ENCODE measurements at regions not wholly inside any gene's neighbourhood (a gene's known extent, or its start where the extent isn't known, plus 50 kb on each side); places are given as distances from the start of the nearest gene placed in this dataset.
"Not testable (repeated sequence)": the region's sequence is repeated elsewhere in the genome, so short reads cannot be mapped to it uniquely, and the experiment has no call there.

DNA sequence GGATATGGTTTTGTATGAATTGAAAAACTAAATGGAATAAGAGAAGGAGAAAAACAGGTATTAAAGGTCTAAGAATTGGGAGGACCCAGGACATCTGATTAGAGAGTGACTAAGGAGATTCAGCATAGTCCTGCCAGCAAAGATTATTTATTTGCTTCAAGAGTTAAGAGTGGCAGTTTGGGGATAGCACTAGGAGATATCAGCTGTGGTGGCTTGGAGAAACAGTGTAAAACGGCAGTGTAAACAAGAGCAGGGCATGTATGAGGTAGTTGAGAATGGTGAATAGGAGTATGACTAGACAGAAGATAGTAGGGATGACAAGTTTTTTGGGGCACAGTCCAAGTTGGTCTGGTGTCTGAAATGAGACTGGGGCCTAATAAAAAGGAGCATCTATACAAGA lies 730.3 kb downstream of the TRHDE start:
- in situ Hi-C loops (cut with HindIII; ENCODE audit: low sequenced_read_pairs), result not testable (repeated sequence)

DNA sequence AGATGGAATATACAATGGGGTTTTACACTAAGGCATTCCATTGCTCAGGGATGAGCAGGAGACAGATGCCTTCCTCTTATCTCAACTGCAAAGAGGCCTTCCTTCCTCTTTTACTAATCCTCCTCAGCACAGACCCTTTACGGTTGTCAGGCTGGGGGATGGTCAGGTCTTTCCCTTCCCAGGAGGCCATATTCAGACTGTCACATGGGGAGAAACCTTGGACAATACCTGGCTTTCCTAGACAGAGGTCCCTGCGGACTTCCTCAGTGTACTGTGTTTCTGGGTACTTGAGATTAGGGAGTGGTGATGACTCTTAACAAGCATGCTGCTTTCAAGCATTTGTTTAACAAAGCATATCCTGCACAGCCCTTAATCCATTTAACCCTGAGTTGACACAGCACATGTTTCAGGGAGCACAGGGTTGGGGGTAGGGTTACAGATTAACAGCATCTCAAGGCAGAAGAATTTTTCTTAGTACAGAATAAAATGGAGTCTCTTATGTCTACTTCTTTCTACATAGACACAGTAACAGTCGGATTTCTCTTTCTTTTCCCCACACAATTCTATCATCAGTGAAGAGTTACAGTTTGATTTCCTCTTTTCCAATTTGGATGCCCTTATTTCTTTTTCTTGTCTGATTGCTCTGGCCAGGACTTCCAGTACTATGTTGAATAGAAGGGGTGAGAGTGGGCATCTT lies 737.1 kb downstream of the TRHDE start:
- in situ Hi-C loops (cut with HindIII; ENCODE audit: low sequenced_read_pairs), result not testable (repeated sequence)

DNA sequence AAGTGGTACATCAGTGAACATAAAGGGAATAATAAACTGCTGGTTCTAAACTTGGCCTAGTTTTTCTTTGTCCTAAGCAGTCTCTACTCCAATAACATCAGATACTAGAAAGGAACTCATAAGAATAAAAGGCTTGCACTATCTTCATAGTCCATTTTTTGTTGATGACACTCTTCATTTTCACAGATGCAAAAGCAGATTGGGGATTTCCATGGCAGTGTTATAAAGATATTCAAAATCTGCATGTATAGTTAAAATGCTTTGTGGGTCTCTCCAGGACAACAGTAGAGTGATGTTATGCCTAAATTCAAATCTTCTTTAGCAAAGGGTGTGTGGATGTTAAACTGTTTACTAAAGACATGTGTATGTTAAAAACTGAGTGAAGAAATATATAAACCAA lies 745.8 kb downstream of the TRHDE start:
- in situ Hi-C loops (cut with HindIII; ENCODE audit: low sequenced_read_pairs), result no loop called here

DNA sequence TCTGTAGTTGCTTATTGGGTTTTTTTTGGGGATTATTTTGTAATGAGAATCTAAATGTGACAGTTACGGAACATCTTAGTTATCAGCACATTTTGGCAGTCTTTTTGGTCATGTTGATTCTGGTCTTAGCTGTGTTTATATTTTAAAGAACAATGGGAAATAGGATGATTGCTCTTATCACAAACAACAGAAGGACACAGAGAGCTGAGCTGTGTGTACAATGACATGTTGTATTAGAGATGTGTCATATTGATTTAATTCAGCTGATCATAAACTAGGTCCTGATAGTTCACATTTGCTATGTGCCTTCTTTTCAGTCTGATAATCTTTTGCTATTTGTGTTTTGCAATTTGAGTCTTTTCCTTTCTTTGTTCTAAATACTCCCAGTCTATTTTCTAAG lies 781.7 kb downstream of the TRHDE start:
- in situ Hi-C loops (cut with HindIII; ENCODE audit: low sequenced_read_pairs), result no loop called here

DNA sequence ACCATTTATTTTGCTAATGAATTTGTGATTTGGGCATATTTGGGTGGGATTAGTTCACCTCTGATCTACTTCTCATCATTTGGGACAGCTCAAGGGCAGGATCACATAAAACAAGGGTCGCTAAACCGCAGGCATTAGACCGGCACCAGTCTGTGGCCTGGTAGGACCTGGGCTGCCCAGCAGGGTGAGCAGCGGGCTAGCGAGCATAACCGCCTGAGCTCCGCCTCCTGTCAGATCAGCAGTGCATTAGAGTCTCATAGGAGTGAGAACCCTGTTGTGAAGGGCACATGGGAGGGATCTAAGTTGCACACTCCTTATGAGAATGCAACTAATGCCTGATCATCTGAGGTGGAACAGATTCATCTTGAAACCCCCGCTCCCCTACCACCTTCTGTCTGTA lies 785.3 kb downstream of the TRHDE start:
- in situ Hi-C loops (cut with HindIII; ENCODE audit: low sequenced_read_pairs), result no loop called here

DNA sequence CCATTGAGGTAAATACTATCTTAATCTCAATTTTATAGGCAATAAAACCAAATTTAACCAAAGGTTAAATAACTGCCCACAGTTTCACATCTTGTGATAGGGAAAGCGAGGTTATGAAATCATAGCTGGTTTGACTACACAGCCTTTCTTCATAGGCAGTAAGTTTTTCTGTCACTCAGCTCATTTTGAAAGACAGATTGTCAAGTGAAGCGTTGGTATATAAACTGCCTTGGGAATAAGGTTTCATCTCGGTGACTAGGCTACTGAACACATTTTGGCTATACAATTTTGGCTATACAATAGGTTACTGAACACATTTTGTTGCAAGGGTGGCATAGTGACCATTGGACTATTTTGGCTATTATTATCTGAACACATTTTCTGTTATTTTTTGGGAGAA lies 793.7 kb downstream of the TRHDE start:
- in situ Hi-C loops (cut with HindIII; ENCODE audit: low sequenced_read_pairs), result no loop called here

DNA sequence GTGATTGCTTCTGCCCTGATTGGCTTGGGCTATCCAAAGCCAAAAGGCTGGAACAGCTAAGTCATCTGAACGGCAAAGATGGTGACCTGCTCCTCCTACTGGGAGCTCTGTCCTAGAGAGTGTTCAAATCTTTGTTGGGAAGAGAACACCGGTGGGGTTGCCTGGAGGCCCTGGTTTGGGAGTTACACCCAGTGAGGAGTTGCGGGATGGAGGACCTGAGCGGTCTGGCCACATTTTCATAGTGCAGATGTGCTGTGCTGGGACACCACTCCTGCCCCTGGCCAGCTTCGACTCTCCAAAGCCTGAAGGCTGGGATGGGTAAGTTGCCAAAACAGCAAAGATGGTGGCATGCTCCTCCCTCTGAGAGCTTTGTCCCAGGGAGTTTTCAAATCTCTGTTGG lies 795.4 kb downstream of the TRHDE start:
- in situ Hi-C loops (cut with HindIII; ENCODE audit: low sequenced_read_pairs), result no loop called here

DNA sequence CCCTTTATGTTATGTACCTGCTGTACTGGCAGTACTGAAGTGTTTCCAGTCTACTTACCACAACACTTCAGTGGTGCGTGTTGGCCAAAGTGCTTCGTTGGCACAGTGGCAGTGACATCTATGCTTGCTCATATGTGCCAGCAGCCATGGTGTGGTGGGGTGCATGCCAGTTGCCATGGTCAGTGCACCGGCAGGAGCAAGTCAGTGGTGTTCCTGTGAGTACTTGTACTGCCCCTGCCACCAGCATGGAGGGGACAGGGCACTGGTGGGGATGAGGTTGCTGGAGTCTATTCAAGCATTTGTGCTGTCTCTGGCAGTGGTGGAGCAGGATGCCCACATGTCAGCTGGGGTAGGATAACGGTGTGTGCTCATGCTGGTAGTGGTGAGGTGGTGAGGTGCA lies 800.0 kb downstream of the TRHDE start:
- in situ Hi-C loops (cut with HindIII; ENCODE audit: low sequenced_read_pairs), result no loop called here

DNA sequence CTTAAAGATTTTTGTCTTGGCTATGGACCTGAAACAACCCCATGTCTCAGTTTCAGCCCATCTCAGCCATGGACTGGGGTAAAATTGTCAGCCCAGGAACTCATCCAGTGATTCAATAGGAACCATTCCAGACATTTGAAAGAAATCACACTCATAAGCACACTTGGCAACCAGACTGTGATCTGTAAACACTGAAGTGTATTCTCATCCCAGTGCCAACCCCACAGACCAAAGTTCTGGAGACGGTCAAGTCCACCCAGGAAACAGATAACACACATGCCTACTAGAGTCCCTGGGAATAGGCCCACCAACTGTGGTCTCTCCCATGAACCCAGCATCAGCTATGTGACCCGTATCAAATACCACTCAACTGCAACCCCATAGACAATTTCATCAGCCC lies 804.6 kb downstream of the TRHDE start:
- in situ Hi-C loops (cut with HindIII; ENCODE audit: low sequenced_read_pairs), result no loop called here

DNA sequence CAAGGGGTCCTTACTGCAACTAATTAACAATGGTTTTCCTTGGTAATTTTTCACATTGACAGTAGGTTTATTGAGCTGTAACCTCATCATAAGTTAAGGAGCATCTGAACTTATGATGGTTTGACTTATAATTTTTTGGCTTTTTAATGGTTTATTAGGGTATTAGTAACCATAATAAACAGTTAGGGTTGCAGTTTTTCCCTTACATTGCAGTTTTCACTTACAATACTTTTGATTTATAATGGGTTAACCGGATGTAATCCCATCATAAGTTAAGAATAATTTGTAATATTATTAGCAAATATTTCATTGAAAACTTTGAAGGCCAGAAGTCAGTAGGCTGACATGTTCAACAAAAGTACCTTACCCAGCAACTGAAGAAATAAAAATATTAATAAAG lies 811.6 kb downstream of the TRHDE start:
- in situ Hi-C loops (cut with HindIII; ENCODE audit: low sequenced_read_pairs), result no loop called here

DNA sequence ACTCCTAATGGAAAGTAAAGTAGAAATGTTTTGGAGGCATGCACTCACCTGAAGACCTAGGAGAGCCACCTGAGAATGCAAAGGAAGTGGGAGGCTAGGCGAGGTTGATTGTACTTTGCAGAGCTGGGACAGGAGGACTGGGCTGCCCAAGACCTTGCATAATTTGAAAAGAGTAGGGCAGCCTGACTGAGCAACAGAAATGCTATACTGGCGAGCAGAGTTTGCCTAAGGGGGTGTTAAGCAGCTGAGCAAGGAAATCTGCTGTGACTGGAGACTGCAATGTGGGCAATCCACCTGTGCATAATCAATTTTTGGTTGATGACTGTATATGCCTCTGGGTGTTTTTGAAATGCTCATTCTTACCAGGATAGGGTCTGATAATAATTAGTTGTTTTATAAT lies 834.1 kb downstream of the TRHDE start:
- in situ Hi-C loops (cut with HindIII; ENCODE audit: low sequenced_read_pairs), result no loop called here

DNA sequence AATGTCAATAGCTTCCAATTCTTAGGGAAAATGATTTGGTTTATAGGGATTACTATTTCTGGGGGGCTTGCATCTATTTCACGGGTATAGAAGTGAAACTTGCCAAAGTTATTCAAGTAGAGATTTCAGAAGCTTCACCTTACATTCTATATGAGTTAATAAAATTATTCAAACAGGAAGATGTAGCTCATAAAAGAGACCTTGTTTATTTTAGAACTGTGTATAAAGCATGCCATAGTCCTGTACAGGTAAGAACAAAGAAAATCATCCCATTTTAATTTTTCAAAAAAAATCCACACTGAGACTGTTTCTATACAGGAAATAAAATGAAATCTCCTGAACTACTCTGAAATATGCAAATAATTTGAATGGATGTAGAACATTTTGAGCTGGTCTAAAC lies 834.7 kb downstream of the TRHDE start:
- in situ Hi-C loops (cut with HindIII; ENCODE audit: low sequenced_read_pairs), result no loop called here

DNA sequence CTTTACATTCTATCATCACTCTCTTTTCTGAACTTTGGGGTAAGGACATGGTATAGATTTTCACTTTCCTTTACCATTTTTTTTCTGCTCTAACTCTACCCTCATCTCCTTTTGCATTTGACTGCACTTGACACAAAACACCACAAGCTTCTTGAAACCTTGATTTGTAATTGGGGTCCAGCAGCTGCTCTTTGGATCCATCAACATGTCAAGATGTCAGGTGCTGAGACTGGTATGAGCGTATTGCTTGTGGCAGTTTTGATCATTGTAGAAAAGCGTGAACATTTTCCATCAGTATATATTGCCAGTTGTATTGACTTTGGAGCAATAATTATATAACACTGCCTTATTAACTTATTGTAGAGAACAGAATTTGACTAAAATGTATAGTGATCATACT lies 838.6 kb downstream of the TRHDE start:
- in situ Hi-C loops (cut with HindIII; ENCODE audit: low sequenced_read_pairs), result no loop called here

DNA sequence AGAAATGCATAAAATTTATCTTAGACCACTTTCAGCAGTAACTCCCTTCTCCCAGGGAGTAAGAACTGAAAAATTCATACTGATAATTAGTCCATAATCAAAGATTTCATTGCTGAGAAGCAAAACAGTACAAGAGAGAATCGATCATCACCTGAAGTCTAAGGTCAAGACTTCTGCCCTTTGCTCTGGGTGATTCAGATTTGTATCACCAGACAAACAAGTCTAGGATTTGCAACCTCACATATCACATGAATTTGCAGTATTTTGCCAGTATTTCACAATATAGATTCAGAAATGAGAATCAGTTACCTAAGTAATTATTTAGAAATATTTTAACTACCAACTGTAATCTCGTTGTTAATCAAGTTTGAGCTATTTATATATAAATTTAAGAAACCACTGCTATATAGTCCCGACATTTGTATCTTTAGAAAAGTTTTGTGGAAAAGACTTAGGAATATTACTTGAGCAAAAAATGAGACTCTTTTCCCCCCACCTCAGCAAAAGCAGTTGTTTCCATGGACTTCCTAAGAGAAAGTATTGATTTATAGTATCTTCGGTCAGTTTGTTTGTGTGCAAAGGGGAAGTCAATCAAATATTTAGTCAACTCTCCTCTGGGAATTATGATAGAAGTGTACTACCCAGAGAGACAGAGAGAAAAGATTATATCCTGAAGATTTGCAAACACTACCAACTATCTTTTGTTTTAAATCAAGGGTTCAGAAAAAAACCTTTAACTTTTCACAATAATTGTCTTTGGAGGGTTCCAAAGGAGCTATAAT lies 840.1 kb downstream of the TRHDE start:
- in situ Hi-C loops (cut with HindIII; ENCODE audit: low sequenced_read_pairs), result no loop called here

DNA sequence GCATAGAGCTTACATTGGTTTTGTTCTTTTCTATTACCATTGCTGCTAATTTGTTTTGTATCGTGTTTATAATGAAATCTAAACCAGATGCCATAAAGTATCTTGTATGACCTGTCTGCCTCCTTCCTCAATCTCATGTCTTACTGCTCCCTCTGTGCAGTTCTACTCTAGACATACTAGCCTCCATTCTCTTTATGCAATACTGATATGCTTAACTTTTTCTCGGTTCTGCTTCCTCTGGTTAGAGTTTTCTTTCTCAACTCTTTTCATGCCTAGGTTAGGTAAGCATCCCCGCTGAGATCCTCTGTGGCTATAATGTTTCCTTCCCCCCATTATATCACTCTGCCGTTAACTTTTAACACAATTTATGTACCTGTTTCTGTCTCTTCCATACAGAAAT lies 852.3 kb downstream of the TRHDE start:
- in situ Hi-C loops (cut with HindIII; ENCODE audit: low sequenced_read_pairs), result no loop called here

DNA sequence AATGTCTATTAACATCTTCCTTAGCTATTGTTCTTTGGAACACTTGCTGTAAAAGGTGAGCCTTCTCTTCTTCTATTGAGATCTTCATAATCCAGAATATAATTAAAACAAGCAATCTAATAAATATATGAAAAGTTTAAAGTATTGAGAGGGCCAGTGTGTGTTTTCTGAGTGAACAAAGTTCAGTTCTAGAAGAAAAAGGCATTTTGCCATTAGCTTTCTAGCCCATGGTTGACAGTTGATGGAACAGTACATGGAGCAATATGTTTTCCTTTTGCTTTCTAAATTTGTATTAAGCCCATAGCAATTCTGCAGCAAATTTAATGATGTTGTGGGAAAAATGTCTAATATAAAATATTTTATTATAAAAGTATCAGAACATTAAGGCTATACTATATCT lies 853.0 kb downstream of the TRHDE start:
- in situ Hi-C loops (cut with HindIII; ENCODE audit: low sequenced_read_pairs), result no loop called here

DNA sequence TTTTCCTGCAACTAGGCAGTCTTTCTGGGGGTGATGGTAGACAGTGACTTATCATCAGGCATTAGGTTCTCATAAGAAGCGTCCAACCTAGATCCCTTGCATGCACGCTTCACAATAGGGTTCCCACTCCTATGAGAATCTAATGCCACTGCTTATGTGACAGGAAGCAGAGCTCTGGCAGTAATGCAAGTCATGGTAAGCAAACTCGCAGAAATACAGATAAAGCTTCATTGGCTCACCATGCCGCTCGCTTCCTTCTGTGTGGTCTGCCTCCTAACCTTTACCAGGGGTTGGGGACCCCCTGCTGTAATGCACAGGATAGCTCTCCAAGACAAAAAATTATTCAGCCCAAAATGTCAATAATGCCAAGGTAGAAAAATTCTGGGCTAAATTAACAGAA lies 864.2 kb downstream of the TRHDE start:
- in situ Hi-C loops (cut with HindIII; ENCODE audit: low sequenced_read_pairs), result no loop called here

DNA sequence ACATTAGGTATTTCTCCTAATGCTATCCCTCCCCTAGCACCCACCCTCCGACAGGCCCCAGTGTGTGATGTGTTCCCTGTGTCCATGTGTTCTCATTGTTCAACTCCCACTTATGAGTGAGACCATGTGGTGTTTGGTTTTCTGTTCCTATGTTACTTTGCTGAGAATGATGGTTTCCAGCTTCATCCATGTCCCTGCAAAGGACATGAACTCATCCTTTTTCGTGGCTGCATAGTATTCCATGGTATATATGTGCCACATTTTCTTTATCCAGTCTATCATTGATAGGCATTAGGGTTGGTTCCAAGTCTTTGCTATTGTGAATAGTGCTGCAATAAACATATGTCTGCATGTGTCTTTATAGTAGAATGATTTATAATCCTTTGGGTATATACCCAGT lies 867.5 kb downstream of the TRHDE start:
- in situ Hi-C loops (cut with HindIII; ENCODE audit: low sequenced_read_pairs), result not testable (repeated sequence)

DNA sequence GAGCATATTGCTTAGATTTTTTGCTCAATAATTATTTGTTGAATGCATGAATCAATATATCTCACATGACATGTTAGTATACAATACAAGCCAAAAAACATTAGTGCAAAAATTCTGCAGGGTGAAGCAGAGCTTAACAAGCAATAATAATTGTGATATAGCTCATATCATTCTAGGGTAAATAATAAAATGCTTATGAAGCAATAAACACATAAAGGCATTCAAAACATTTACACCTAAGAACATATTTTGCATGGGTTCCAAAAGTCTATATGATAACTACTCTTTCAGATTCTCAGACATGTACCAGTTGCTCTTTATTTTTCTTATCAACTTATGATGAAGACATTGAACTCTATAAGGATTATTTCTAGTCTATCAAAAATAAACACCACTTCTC lies 886.2 kb downstream of the TRHDE start:
- in situ Hi-C loops (cut with HindIII; ENCODE audit: low sequenced_read_pairs), result no loop called here

DNA sequence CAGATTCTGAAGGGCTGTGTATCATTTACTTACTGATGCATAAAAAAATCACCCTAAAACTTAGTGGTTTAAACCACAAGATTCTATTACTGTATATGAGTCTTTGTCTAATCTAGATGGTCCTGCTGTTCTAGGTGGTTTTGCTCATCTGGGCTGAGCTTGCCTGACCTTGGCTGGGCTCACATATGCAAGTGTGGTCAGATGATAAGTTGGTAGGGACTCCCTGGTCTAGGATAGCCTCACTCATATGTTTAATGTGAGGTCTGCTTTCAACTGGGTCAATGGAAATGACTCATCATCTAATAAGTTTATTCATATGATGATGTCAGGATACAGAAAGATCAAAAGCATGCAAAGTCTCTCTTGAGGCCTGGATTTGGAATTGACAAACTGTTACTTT lies 887.8 kb downstream of the TRHDE start:
- in situ Hi-C loops (cut with HindIII; ENCODE audit: low sequenced_read_pairs), result no loop called here

DNA sequence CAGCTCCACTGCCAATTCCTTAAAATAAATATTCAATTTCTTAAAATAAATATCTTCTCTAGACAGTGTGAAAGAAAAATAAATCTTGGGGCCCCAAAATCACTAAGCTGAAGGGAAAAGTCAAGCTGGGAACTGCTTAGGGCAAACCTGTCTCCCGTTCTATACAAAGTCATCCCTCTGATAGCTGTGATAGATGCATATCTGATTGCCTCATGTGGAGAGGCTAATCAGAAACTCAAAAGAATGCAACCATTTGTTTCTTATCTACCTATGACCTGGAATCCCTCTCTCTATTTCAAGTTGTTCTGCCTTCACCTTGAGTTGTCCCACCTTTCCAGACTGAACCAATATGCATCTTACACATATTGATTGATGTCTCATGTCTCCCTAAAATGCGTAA lies 889.8 kb downstream of the TRHDE start:
- in situ Hi-C loops (cut with HindIII; ENCODE audit: low sequenced_read_pairs), result no loop called here

DNA sequence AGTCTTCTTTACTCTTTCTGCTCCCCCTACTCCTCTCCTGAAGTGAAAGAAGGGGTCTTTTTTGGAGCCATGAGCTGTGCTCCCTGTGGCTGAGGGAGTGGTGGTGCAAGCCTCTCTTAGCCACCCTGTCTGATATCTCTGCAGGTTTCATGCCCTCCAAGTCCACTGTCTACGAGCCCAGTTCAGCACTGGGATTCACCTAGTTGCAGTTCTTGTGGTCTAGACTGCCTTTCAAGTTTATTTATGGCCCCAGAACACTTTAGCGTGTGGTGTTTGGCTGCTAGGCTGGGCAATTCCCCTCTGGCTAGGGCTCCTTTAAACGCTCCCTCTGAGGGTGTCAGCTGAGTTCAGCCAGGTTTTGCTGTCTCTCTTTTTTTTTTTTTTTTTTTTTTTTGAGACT lies 908.6 kb downstream of the TRHDE start:
- in situ Hi-C loops (cut with HindIII; ENCODE audit: low sequenced_read_pairs), result no loop called here

DNA sequence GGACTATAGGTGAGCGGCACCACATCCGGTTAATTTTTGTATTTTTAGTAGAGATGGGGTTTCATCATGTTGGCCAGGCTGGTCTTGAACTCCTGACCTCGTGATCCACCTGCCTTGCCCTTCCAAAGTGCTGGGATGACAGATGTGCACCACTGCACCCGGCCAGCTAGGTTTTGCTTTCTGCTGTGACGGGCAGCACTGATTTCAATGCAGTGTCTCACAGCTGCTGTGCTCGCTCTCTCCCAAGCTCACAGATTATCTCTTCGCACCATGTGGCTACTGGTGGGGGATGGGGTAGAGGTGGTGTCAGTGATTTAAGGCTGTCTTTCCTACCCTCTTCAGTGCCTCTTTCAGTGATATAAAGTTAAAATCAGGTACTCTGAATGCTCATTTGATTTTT lies 909.1 kb downstream of the TRHDE start:
- in situ Hi-C loops (cut with HindIII; ENCODE audit: low sequenced_read_pairs), result no loop called here

Data from DLD1 (cell line).